HG03175 (cell line): ENCODE measurements at regions not wholly inside any gene's neighbourhood (a gene's known extent, or its start where the extent isn't known, plus 50 kb on each side); places are given as distances from the start of the nearest gene placed in this dataset.

Experiments used
- ATAC-seq: cut with Tn5 transposase; IDR thresholded peaks from one replicate; pipeline ENCODE4 v1.9.1; 2021; ENCODE audit warnings: mild to moderate bottlenecking, moderate library complexity; ENCODE audit not compliant: unreplicated experiment

DNA sequence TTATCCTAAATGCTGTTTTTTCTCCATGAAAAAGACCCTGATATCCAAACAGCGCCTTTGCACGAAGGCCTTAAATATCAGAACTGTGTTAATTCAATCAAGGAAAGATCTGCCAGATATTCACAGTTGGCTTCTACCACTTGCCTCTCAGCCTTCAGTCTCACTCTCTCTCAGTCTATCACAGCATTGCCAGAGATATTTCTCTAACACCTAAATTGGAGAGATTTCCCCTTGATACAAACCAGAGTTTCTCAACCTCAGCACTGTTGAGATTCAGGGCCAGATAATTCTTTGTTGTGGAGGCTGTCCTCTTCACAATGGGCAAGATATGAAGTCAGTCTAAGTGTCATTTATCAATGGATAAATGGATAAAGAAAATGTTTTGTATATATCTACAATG, 454.1 kb upstream of the MAF start:
- ATAC-seq: no peak

DNA sequence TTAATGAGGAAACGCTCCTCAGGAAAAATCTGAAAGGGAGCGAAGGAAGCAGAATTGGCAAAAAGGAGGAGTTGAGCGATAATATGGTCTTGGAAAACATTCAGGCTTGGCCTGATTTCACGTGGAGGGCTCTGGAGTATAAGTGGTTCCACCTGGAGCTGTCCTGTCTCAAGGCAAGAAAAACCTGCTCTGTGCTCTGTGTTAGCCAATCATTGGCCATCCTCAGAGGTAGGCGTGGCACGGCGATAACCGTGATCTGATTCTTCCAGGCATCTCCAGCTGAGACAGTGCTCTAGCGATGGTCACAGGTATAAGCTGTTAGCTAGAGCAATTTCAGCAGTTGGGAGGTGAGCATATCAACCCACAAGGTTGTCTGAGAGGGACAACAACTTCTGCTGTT, 450.5 kb upstream of the MAF start:
- no peak for ATAC-seq

DNA sequence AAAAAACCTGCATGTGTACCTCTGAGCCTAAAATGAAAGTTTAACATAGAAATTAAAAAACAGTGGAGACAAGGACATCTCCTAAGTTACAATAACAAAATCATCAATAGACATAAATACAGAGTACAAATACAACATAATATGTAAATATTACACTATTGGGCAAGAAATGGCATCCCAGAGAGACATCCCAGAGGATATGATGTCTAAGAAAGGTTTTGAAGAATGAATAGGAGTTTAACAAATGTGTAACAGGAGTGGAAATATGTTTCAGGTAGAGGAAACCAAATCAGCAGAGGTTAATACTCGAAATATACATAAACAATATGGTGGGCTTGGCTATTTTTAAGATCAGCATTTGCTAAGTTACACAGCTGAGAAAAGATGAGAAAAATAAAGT, 447.7 kb upstream of the MAF start:
- ATAC-seq: no peak

DNA sequence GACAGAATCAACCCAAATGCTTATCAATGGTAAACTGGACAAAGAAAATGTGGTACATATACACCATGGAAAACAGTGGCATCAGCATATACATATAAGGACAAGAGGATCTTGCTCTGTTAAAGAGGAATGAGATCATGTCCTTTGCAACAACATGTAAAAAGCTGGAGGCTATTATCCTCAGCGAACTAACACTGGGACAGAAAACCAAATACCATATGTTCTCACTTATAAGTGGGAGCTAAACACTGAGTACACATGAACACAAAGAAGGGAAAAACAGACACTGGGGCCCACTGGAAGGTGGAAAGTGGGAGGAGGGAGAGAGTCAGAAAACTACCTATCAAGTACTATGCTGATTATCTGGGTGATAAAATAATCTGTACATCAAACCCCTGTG, 447.3 kb upstream of the MAF start:
- ATAC-seq: no peak

DNA sequence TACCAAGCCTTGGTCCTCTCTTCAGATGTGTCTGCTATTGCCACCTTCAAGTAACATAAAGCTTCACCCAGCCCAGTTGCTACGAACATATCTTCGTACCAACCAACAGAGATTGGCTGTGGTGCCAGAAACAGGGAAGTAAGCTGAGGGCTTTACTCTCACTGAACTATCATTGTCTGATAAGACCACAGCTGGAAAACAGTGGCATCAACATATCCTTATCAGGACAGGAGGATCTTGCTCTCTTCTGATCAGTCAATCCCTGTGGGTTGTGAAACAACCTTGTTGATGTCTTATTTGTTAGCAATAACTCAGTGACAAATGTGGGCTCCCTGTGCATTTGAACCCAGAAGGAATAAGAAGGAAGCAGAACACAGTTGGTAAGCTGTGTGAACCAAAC, 446.3 kb upstream of the MAF start:
- ATAC-seq: no peak

DNA sequence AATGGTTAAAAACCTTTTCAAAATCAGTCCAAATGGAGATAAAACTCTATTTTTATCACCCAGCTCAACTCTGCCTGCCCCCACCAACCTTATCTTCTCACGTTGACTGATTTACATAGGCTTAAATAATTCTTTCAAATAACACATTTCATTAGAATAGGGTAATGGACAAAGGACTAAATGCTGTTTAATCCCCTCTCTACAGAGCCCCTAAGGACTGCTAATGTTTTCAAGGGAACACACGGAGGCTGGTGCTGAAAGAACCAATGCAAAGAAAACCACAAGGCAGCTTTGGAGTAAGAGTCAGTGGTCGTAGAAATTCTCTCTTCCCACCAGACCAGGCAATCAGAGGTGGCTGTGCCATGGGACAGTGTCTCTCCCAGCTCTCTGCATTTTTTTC, 445.7 kb upstream of the MAF start:
- no peak for ATAC-seq

DNA sequence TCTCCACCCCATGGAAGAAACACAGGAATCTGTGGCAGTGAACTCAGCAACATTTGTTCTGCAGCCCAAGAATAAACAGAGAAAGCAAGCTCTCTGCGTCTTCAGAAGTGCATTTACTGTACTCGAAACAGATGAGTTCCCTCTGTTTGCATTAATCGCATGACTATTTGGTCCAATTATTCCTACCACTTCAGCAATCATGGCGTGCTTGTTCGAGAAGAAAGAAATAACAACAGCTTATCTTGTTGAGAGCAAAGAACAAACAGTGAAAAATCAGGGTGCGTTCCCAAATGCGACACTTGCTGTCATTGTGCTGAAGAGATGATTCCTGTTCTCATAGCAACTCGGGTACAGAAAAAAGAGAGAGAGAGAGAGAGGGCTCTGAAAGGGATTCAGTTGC, 445.3 kb upstream of the MAF start:
- no peak for ATAC-seq

DNA sequence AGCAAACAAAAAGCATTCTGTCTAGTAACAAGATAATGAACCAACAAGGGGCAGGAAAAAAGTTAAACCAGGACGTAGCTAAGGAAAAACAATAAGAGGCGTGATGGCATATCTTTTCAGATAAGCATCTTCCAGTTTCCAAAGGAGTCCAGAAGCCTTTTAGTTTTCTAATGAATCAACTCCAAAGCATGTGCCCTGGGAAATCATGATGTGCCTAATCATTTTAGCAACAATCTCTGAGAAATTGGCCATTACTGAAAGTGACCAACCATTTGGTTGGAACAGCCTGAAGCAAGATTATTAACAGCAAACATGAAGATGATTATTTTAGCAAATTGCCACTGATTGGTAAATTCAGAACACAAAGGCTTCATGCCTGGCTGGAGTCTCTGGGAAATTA, 440.9 kb upstream of the MAF start:
- ATAC-seq: no peak

DNA sequence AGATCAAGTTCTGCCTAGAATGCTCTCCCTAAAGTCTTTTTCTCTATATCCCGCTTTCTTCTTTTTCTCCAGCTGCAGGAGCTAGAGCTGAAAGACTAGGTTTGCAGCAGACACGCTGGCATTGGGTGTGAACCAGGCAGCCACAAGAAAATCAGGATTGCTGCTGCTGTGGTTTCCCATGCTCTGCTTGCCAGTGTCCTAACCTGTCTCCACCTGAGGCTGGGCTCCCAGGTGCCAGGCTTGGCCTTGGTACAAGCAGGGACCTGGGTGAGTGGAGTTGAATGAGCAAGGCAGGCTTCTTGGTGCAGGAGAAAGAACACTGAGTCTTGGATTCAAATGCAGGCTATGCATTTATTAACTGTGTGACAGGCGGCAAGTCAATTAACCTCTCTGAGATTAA, 440.3 kb upstream of the MAF start:
- no peak for ATAC-seq

DNA sequence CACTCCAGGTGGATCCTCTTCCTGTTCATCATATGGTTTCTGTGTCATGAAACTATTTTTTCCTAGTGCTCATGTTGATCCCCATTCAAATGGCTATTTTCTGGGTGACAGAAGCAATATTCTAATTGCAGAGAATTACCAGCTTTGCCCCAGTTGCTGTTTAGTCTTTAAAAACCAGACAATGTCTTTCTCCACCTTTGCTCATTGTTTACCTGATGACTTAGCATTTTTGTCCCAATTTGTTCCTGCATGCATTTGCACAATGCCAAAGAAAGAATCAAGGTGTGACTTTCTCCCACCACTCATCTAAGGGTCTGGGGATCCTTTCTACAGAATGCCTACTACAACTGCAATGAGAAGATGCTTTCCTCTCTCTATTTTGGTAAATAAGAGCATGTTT, 439.9 kb upstream of the MAF start:
- ATAC-seq: no peak

DNA sequence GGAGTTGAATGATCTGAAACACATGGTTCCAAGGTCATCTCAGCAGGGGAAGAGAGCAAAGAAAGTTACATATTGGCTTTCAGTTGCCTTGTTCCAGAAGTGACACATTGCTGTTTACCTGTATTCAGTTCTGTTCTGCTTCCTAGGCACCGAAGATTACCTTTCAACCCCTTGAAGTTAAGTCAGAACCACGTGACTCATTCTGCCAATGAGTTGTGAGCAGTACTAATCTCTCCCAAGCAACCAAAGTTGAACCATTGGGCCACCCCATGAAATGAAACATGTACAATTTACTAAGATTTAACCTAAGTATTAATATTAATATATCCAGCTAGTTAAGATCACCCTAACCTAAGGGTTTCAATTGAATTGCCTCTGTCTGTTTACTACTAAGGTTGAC, 439.2 kb upstream of the MAF start:
- ATAC-seq: no peak

DNA sequence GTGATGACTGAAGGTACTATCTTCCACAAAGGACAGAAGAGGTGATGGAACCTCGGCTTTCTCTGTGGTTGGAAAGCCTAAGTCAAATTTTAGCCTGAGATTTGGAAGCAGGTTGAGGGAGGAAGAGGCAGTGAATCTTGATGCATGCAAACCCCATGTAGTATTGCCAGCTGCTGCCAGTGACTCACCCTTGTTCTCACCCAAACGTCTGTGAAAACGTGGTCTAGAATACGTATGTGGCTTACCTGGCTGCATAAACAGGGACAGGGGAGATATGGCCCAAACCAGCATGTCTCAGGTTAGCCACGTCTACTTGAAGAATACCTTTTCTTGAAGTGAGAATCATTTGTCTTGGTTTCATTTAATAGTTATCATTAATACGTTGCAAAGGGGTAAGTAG, 438.0 kb upstream of the MAF start:
- no peak for ATAC-seq

DNA sequence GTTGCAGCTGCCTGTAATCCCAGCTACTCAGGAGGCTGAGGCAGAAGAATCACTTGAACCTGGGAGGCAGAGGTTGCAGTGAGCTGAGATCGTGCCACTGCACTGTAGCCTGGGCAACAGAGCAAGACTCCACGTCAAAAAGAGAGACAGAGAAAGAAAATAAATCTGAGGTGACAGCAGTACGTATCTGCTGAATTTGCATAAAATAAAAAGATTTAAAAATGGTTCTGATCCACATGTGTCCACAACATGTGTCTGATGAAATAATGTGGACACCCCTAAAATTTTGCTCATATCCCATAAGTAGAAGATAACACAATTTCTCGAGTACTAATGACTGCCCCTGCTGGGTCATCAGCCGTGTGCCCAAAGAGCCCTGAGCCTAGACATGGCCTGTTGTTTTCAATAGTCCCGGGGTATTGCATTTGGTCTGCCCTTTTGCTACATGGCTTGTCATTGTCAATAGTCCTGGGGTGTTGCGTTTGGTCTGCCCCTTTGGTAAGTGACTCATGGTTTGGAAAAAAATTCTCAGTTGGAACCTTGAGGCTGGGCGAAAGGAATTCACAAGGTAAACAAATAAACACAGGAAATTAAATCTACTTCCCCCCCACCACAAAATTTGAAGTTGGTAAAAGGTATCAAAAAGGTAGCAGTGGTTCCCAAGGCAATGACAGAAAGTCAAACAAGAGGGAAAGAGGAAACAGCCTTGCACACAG, 434.6 kb upstream of the MAF start:
- ATAC-seq: no peak

DNA sequence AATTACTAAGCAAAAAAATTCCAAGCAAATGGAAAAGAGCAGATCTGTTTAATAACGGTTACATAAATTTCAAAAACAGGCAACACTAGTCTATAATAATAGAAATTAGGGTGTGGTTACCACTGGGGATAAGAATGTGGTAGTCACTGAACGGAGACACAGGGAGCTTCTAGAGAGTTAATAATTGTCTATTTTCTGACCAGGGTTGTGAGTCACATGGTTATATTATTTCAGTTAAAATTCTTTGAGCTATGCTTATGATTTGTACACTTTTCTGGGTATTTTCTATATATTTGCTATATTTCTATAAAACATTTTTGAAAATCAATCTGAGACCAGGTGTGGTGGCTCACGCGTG, 433.9 kb upstream of the MAF start:
- no peak for ATAC-seq

DNA sequence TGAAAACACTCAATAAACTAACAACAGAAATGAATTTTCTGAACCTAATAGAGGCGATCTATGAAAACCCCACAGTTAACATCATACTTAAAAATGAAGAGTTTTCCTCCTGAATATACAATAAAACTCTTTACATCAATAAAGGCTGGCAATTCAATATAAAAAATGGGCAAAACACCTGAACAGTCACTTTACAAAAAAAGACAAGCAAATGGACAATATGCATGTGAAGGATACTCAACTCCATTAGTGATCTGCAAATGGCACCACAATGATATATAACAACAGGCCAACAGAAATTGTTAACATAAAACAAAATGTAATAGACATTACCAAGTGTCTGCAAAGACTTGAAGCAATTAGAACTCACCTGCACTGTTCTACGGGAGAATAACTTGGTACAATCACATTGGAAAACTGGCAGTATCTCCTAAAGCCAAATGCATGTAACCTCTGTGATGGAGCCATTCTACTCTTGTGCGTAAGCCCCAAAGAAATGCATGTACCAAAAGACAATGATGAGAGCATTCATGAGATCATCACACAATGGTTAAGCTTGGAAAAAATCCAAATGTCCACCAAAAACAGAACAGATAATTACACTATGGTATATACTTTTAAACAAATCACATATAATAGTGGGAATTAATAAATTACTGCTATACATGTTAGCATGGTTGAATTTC, 433.4 kb upstream of the MAF start:
- no peak for ATAC-seq

DNA sequence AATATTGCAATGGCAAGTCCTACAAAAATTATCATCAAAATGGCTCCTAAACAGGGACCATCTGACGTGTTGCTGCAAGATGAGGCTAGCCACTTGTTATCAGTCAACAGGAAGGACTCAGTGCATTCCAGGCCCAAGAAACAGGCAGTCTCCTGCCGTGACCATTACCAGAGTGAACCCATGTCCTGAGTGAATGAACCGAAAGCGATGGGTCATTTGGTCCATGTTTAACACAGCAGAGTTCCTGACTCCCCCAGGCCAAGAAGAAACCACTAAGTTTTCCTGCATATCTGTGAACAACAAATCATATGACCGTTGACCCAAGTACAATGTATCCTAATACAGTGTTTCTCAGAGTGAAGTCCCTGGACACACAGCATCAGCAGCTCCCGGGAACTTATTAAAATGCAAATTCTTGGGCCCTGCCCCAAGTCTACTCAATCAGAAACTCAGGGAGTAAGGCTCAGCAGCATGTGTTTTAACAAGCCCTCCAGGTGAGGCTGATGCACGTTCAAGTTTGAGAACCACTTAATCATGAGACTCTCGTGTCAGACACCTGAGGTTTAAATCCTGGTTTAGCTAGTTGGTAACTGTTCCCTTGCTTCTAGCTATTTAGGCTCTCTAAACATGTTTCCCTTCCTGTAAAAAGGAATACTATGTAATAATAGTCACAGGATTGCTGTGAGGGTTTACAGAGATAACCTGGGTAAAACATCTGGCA, 429.4 kb upstream of the MAF start:
- no peak for ATAC-seq

DNA sequence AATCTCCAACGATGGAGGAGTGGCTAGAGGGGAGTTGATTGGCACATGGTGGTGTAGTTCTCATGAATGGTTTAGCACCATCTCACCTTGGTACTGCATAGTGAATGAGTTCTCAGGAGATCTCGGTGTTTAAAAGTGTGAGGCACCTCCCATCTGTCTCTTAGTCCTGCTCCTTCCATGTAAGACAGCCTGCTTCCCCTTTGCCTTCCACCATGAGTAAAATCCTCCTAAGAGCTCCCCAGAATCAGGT, 428.8 kb upstream of the MAF start:
- no peak for ATAC-seq

DNA sequence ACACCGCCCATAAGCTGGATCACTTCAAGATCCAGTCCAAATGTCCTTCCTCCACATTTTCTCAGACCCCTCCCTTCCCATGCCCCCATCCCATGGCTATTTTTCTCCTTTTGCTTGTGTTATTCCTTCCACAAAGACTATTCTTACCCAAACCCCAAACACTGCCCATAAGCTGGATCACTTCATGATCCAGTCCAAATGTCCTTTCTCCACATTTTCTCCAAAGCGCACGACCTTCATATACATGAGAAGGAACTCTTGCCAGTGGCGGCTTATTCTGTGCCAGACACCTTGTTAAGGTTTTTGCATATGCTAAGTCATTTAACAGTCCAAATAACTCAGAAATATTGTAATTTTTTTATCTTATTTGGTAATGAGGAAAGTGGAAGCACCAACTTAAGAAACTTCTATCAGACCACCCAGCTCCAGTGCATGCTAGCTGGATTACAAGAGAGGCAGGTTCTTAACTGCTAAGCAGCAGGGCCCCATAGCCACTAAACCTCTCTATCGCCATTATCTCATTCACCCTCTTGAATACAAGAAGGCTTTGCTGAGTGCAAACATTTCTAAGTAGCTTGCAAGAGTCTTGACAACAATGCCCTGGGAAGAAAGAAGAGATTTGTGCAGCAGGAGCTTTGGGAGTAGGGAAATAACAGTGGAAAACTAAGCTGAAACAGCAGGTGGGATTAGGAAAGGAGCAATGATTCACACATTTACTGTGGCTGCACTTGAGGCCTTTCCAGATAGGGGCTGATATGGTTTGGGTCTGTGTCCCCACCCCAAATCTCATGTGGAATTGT, 428.2 kb upstream of the MAF start:
- no peak for ATAC-seq

DNA sequence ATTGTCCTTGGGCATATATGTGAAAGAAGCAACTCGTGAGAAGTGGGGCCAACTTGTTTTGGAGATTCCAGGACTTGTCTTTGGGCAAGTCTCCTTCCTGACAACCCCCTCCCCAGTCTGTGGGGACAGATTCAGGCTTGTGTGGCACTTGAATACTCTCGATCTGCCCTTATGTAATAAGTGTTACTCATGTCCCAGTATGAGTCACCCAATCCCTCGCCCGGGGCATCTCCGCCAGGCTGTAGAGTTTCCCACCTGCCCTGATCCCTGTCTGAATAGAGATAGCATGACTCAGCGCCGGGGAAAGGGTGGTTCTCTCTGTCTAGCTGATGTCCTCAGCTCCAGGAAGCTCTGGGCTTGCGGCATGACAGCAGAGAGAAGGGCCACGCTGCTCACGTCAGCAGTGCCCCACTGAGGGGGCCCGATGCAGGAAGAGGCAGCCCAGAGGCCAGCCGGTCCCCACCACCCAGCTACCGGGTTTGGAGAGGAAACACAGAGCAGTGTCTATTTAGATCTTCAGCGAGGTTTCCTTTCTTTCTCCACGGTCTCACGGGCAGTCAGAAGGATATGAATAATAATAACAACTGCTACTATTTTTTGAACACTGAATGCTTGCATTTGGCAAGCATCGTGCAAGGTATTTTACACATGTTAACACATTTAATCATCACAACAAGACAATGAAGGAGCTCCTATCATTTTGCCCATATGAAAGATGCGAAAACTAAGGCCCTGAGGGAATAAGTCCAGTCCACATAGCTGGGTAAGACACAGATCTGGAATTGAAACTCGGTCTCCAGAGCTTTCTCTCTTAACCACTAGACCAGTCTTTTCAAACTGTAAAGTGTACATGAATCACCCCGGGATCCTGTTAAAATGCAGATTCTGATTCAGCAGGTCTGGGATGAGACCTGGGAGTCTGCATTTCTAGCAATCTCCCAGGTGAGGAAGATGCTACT, 426.7 kb upstream of the MAF start:
- peak; percentile 74 for ATAC-seq

DNA sequence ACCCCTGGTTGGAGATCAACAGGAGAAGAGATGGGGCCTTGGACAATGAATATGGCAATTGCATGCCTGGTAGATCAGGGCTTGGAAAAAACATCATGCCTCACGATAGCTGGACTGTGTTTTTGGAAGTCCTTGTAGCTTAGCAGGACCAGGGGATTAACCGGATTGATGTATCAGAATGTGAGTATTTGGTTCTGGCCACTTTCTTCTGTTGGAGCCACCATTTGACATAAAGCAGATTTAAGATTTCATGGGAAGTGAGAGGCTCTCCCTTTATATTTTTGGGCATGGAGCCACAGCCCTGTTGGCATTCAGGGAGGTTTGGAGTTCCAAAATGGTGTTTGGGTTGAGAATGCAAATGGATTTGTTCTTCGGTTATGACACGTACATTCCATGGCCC, 424.7 kb upstream of the MAF start:
- ATAC-seq: no peak

DNA sequence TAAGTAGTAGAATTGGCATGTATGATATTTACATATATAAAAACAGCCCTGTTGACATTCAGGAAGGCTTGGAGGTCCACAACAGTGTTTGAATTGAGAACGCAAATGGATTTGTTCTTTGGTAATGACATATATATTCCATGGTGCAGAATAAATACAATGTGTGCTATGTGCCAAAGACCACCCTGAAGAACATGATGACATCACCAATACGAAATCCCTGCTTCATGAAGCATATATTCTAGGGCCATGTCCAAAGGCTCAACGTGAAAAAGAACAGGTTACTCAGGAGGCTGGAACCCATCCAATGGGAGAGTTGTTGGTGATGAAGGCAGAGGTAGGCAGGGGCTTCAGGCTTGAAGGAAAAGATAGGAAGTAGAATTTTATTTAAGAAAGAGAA, 423.9 kb upstream of the MAF start:
- no peak for ATAC-seq
